ENCODE measurements at regions not wholly inside any gene's neighbourhood (a gene's known extent, or its start where the extent isn't known, plus 50 kb on each side); places are given as distances from the start of the nearest gene placed in this dataset.

GRCh38 chr13:58998716-58999115 lies 1165.0 kb downstream of the DIAPH3 start:
- Histone ChIP-seq H3K27me3 (ENCODE audit: control insufficient read depth, low read length) (no peaks in the 10 kb centered on the region), H3K9me3 (ENCODE audit: control insufficient read depth, insufficient read depth, low read length) (no peaks in the 10 kb centered on the region), H3K4me2 (ENCODE audit: low read length) (no peak overlapping the region), H3K9me2 (replicated peaks; ENCODE audit: control insufficient read depth, low read length) (no peaks in the 10 kb centered on the region), H3F3A (ENCODE audit: control insufficient read depth, insufficient read depth) (no peaks in the 10 kb centered on the region), H3K27ac (ENCODE audit: low read depth, low read length) (no peak overlapping the region), H3K4me1 (ENCODE audit: control insufficient read depth, low read length) (no peaks in the 10 kb centered on the region), H4K20me1 (ENCODE audit: control insufficient read depth, insufficient read depth, low read depth, low read length) (no peaks in the 10 kb centered on the region), H3K4me3 (ENCODE audit: low read length) (no peak overlapping the region), H3K79me2 (ENCODE audit: control insufficient read depth, low read length) (no peaks in the 10 kb centered on the region), H3K36me3 (ENCODE audit: control insufficient read depth, low read length) (no peaks in the 10 kb centered on the region)
- TF ChIP-seq EZH2phosphoT487 (IDR thresholded peaks at IDR 0.05; ENCODE audit: borderline replicate concordance, low read length) (no peak), CTCF (IDR thresholded peaks at IDR 0.05; ENCODE audit: low read depth, low read length, poor library complexity, severe bottlenecking) (no peak)

GRCh38 chr13:58999851-59000250 lies 1163.9 kb downstream of the DIAPH3 start:
- no peaks in the 10 kb centered on the region for H3F3A ChIP-seq (ENCODE audit: control insufficient read depth, insufficient read depth)
- no peaks in the 10 kb centered on the region for H3K27me3 ChIP-seq (ENCODE audit: control insufficient read depth, low read length)
- H3K4me1 ChIP-seq (ENCODE audit: control insufficient read depth, low read length) = no peaks in the 10 kb centered on the region
- TF ChIP-seq EZH2phosphoT487 (IDR thresholded peaks at IDR 0.05; ENCODE audit: borderline replicate concordance, low read length) (no peak), CTCF (IDR thresholded peaks at IDR 0.05; ENCODE audit: low read depth, low read length, poor library complexity, severe bottlenecking) (no peak)
- H3K36me3 ChIP-seq (ENCODE audit: control insufficient read depth, low read length) = no peaks in the 10 kb centered on the region
- H3K27ac ChIP-seq (ENCODE audit: low read depth, low read length) = no peak overlapping the region
- H3K79me2 ChIP-seq (ENCODE audit: control insufficient read depth, low read length) = no peaks in the 10 kb centered on the region
- no peak overlapping the region for H3K4me2 ChIP-seq (ENCODE audit: low read length)
- H4K20me1 ChIP-seq (ENCODE audit: control insufficient read depth, insufficient read depth, low read depth, low read length) = no peaks in the 10 kb centered on the region
- H3K4me3 ChIP-seq (ENCODE audit: low read length) = no peak overlapping the region
- H3K9me2 ChIP-seq (replicated peaks; ENCODE audit: control insufficient read depth, low read length) = no peaks in the 10 kb centered on the region
- no peaks in the 10 kb centered on the region for H3K9me3 ChIP-seq (ENCODE audit: control insufficient read depth, insufficient read depth, low read length)

- Histone ChIP-seq H3K9me2 (replicated peaks; ENCODE audit: control insufficient read depth, low read length) (no peaks in the 10 kb centered on the region), H3F3A (ENCODE audit: control insufficient read depth, insufficient read depth) (no peaks in the 10 kb centered on the region), H3K27ac (ENCODE audit: low read depth, low read length) (no peak overlapping the region), H3K79me2 (ENCODE audit: control insufficient read depth, low read length) (no peaks in the 10 kb centered on the region), H3K4me3 (ENCODE audit: low read length) (no peak overlapping the region), H3K4me1 (ENCODE audit: control insufficient read depth, low read length) (no peaks in the 10 kb centered on the region), H3K9me3 (ENCODE audit: control insufficient read depth, insufficient read depth, low read length) (no peaks in the 10 kb centered on the region), H3K27me3 (ENCODE audit: control insufficient read depth, low read length) (no peaks in the 10 kb centered on the region), H3K36me3 (ENCODE audit: control insufficient read depth, low read length) (no peaks in the 10 kb centered on the region), H4K20me1 (ENCODE audit: control insufficient read depth, insufficient read depth, low read depth, low read length) (no peaks in the 10 kb centered on the region), H3K4me2 (ENCODE audit: low read length) (no peak overlapping the region)
- TF ChIP-seq CTCF (IDR thresholded peaks at IDR 0.05; ENCODE audit: low read depth, low read length, poor library complexity, severe bottlenecking) (no peak), EZH2phosphoT487 (IDR thresholded peaks at IDR 0.05; ENCODE audit: borderline replicate concordance, low read length) (no peak)
These were observed 1163.0 kb downstream of the DIAPH3 start for GRCh38 chr13:59000770-59001169.

- H3K79me2 ChIP-seq (ENCODE audit: control insufficient read depth, low read length) = no peaks in the 10 kb centered on the region
- H3K27ac ChIP-seq (ENCODE audit: low read depth, low read length) = no peak overlapping the region
- no peaks in the 10 kb centered on the region for H3K4me1 ChIP-seq (ENCODE audit: control insufficient read depth, low read length)
- H3K36me3 ChIP-seq (ENCODE audit: control insufficient read depth, low read length) = no peaks in the 10 kb centered on the region
- H3K9me3 ChIP-seq (ENCODE audit: control insufficient read depth, insufficient read depth, low read length) = no peaks in the 10 kb centered on the region
- TF ChIP-seq CTCF (IDR thresholded peaks at IDR 0.05; ENCODE audit: low read depth, low read length, poor library complexity, severe bottlenecking) = no peak
- TF ChIP-seq EZH2phosphoT487 (IDR thresholded peaks at IDR 0.05; ENCODE audit: borderline replicate concordance, low read length) = no peak
- no peaks in the 10 kb centered on the region for H4K20me1 ChIP-seq (ENCODE audit: control insufficient read depth, insufficient read depth, low read depth, low read length)
- H3F3A ChIP-seq (ENCODE audit: control insufficient read depth, insufficient read depth) = no peaks in the 10 kb centered on the region
- no peak overlapping the region for H3K4me2 ChIP-seq (ENCODE audit: low read length)
- no peaks in the 10 kb centered on the region for H3K9me2 ChIP-seq (replicated peaks; ENCODE audit: control insufficient read depth, low read length)
- H3K4me3 ChIP-seq (ENCODE audit: low read length) = no peak overlapping the region
- no peaks in the 10 kb centered on the region for H3K27me3 ChIP-seq (ENCODE audit: control insufficient read depth, low read length)
These were observed 1151.0 kb downstream of the DIAPH3 start for GRCh38 chr13:59012731-59013130.

Data from DOHH2 (cell line).